ENCODE measurements at regions not wholly inside any gene's neighbourhood (a gene's known extent, or its start where the extent isn't known, plus 50 kb on each side); places are given as distances from the start of the nearest gene placed in this dataset.

DNA sequence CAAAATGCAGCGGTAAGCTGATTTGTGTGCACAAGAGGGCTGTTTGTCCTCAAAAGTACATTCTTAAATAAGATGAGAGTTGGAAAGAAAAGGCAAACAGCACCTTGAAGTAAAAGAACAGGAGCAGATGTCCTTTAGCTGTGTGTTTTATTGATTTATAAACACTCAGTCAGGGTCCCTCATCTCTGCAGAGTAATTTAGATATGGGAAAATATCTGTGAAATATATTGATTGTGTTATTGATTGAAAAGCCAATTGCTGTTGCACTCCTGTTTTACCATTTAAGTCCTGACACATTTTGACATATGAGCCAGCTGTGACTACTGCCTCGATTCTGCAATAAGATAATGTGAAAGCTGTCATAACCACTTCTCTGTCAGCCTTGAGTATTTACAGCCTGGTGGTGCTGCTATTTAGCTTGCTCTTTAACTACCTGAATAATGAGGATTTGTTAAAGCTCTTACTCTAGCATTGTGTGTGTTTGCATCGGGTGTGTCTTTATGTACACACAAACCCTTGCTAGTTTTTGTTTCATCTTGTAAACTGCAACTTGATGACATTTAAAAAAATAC, 550.1 kb downstream of the DACH1 start:
- no peaks in the 10 kb centered on the region for H3K79me2 ChIP-seq (ENCODE audit: insufficient read depth, low read length)
- H3K27ac ChIP-seq (ENCODE audit: low read length), result no peak overlapping the region
- H3K9me3 ChIP-seq (ENCODE audit: insufficient read depth, low read length, severe bottlenecking), result no peaks in the 10 kb centered on the region
- H3K36me3 ChIP-seq (ENCODE audit: insufficient read depth, low read length), result no peaks in the 10 kb centered on the region
- no peak overlapping the region for H2AFZ ChIP-seq (ENCODE audit: low read depth, low read length)
- no peak overlapping the region for H3K4me3 ChIP-seq (ENCODE audit: low read depth in 1 of 2, low read length in 2 of 2)
- no peaks in the 10 kb centered on the region for H3K27me3 ChIP-seq (ENCODE audit: insufficient read depth, low read length, poor library complexity)
- no peak overlapping the region for H3K4me2 ChIP-seq (ENCODE audit: insufficient read depth, low read length)
- no peak for ATAC-seq (ENCODE audit: insufficient read depth, low read depth)
- no peaks in the 10 kb centered on the region for H4K20me1 ChIP-seq (ENCODE audit: insufficient read depth, low read length)
- H3K4me1 ChIP-seq (ENCODE audit: insufficient read depth, low read length), result no peaks in the 10 kb centered on the region
- no peak for DNase-seq
- H3K9ac ChIP-seq (ENCODE audit: low read depth, low read length), result no peak overlapping the region
- TF ChIP-seq, protein P1, sequence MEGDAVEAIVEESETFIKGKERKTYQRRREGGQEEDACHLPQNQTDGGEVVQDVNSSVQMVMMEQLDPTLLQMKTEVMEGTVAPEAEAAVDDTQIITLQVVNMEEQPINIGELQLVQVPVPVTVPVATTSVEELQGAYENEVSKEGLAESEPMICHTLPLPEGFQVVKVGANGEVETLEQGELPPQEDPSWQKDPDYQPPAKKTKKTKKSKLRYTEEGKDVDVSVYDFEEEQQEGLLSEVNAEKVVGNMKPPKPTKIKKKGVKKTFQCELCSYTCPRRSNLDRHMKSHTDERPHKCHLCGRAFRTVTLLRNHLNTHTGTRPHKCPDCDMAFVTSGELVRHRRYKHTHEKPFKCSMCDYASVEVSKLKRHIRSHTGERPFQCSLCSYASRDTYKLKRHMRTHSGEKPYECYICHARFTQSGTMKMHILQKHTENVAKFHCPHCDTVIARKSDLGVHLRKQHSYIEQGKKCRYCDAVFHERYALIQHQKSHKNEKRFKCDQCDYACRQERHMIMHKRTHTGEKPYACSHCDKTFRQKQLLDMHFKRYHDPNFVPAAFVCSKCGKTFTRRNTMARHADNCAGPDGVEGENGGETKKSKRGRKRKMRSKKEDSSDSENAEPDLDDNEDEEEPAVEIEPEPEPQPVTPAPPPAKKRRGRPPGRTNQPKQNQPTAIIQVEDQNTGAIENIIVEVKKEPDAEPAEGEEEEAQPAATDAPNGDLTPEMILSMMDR (IDR thresholded peaks at IDR 0.05; ENCODE audit: borderline replicate concordance, extremely low read depth, low read length, poor library complexity, severe bottlenecking), result no peak
- no peak for TF ChIP-seq EZH2 (IDR thresholded peaks at IDR 0.05; ENCODE audit: borderline replicate concordance, low read depth, low read length, severe bottlenecking)

DNA sequence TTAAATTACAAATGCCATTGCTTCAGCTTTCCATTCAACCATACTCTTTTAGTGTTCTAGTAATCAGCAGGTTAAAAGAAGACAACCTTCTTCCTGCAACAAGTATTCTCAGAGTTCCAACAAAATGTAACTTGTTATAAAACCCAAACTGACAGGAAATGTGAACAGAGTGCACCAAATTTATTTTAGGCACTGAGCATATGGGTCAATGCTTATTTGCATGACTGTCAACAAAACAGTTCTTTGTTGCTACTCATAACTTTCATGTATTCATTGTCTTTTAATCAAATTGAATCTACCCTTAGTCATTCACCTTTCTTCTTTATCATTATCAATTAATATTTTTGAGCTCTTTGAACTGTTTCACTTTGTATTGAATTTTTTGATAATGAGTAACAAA, 554.1 kb downstream of the DACH1 start:
- H3K9me3 ChIP-seq (ENCODE audit: insufficient read depth, low read length, severe bottlenecking), result no peaks in the 10 kb centered on the region
- no peak for ATAC-seq (ENCODE audit: insufficient read depth, low read depth)

DNA sequence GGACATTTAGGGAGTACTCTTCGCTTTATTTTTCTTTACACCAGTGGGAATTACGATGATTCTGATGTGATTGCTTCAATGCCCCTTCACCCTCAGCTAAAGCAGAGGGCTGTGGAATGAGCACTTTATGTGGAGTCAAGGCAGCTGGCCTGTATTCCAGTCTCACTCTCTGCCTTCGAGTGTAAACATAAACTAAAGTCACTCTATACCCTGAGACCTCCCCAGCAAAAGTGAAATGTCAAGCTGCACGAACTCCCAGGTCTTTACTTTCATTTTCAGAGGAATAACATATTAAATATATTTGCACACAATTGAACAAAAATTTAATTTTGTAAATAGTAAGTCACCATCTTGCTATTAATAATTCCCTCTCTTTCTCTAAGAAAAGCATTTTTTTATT, 557.1 kb downstream of the DACH1 start:
- no peaks in the 10 kb centered on the region for H4K20me1 ChIP-seq (ENCODE audit: insufficient read depth, low read length)
- H2AFZ ChIP-seq (ENCODE audit: low read depth, low read length), result no peak overlapping the region
- no peak for TF ChIP-seq EZH2 (IDR thresholded peaks at IDR 0.05; ENCODE audit: borderline replicate concordance, low read depth, low read length, severe bottlenecking)
- TF ChIP-seq, protein P1 (IDR thresholded peaks at IDR 0.05; ENCODE audit: borderline replicate concordance, extremely low read depth, low read length, poor library complexity, severe bottlenecking), result no peak
- H3K79me2 ChIP-seq (ENCODE audit: insufficient read depth, low read length), result no peaks in the 10 kb centered on the region
- ATAC-seq (ENCODE audit: insufficient read depth, low read depth) (no peak), DNase-seq (no peak)
- no peak overlapping the region for H3K9ac ChIP-seq (ENCODE audit: low read depth, low read length)
- H3K27ac ChIP-seq (ENCODE audit: low read length), result no peak overlapping the region
- no peaks in the 10 kb centered on the region for H3K36me3 ChIP-seq (ENCODE audit: insufficient read depth, low read length)
- no peaks in the 10 kb centered on the region for H3K4me1 ChIP-seq (ENCODE audit: insufficient read depth, low read length)
- no peaks in the 10 kb centered on the region for H3K27me3 ChIP-seq (ENCODE audit: insufficient read depth, low read length, poor library complexity)
- H3K4me3 ChIP-seq (ENCODE audit: low read depth in 1 of 2, low read length in 2 of 2), result no peak overlapping the region
- H3K9me3 ChIP-seq (ENCODE audit: insufficient read depth, low read length, severe bottlenecking), result no peaks in the 10 kb centered on the region
- H3K4me2 ChIP-seq (ENCODE audit: insufficient read depth, low read length), result peak overlapping the region; percentile 52; the same call in 1 of the 2 replicates

More for the DNA sequence above, 554.1 kb downstream of the DACH1 start:
- Histone ChIP-seq H4K20me1 (ENCODE audit: insufficient read depth, low read length) (no peaks in the 10 kb centered on the region), H3K36me3 (ENCODE audit: insufficient read depth, low read length) (no peaks in the 10 kb centered on the region), H3K4me1 (ENCODE audit: insufficient read depth, low read length) (no peaks in the 10 kb centered on the region), H2AFZ (ENCODE audit: low read depth, low read length) (no peak overlapping the region), H3K9ac (ENCODE audit: low read depth, low read length) (no peak overlapping the region), H3K4me3 (ENCODE audit: low read depth in 1 of 2, low read length in 2 of 2) (no peak overlapping the region), H3K4me2 (ENCODE audit: insufficient read depth, low read length) (no peak overlapping the region), H3K79me2 (ENCODE audit: insufficient read depth, low read length) (no peaks in the 10 kb centered on the region), H3K27me3 (ENCODE audit: insufficient read depth, low read length, poor library complexity) (no peaks in the 10 kb centered on the region), H3K27ac (ENCODE audit: low read length) (no peak overlapping the region)
- no peak for DNase-seq
- TF ChIP-seq, protein P1 (IDR thresholded peaks at IDR 0.05; ENCODE audit: borderline replicate concordance, extremely low read depth, low read length, poor library complexity, severe bottlenecking), result no peak

- Histone ChIP-seq H3K9ac (ENCODE audit: low read depth, low read length) (no peak overlapping the region), H3K27ac (ENCODE audit: low read length) (no peak overlapping the region), H2AFZ (ENCODE audit: low read depth, low read length) (no peak overlapping the region), H3K4me3 (ENCODE audit: low read depth in 1 of 2, low read length in 2 of 2) (no peak overlapping the region), H3K36me3 (ENCODE audit: insufficient read depth, low read length) (no peaks in the 10 kb centered on the region), H3K4me1 (ENCODE audit: insufficient read depth, low read length) (no peaks in the 10 kb centered on the region), H4K20me1 (ENCODE audit: insufficient read depth, low read length) (no peaks in the 10 kb centered on the region), H3K4me2 (ENCODE audit: insufficient read depth, low read length) (no peak overlapping the region), H3K27me3 (ENCODE audit: insufficient read depth, low read length, poor library complexity) (no peaks in the 10 kb centered on the region), H3K9me3 (ENCODE audit: insufficient read depth, low read length, severe bottlenecking) (no peaks in the 10 kb centered on the region), H3K79me2 (ENCODE audit: insufficient read depth, low read length) (no peaks in the 10 kb centered on the region)
- TF ChIP-seq EZH2 (IDR thresholded peaks at IDR 0.05; ENCODE audit: borderline replicate concordance, low read depth, low read length, severe bottlenecking), result no peak
- TF ChIP-seq, protein P1 (IDR thresholded peaks at IDR 0.05; ENCODE audit: borderline replicate concordance, extremely low read depth, low read length, poor library complexity, severe bottlenecking), result no peak
- ATAC-seq (ENCODE audit: insufficient read depth, low read depth) (no peak), DNase-seq (no peak)
These were observed 560.2 kb downstream of the DACH1 start for GRCh38 chr13:71306821-71307220.

All from DND-41 (cell line).